Uterus (tissue), 3 donors: ENCODE measurements at regions not wholly inside any gene's neighbourhood (a gene's known extent, or its start where the extent isn't known, plus 50 kb on each side); places are given as distances from the start of the nearest gene placed in this dataset.
A peak's percentile ranks its signal among the peaks of the same experiment; 100 is the strongest.

Experiments
- DNase-seq, 2 donors: peaks; one replicate each; pipeline ENCODE4 v3.0.0-alpha.2; 2019 to 2020
- H3K27ac ChIP-seq, 2 donors: fragments of 200-600 bp; sonication (generic); 1 replicate in 1 of 2; 2 replicates in 1 of 2; pipeline ENCODE4 v1.5.1; 2016 to 2018
- H3K27me3 ChIP-seq, 2 donors: fragments of 200-600 bp; sonication (generic); one replicate each; pipeline ENCODE4 v1.5.1; 2018 to 2019; ENCODE audit warnings: control low read depth in 1 of 2
- H3K36me3 ChIP-seq, 2 donors: fragments of 200-600 bp; sonication (generic); one replicate each; pipeline ENCODE4 v1.5.1; 2019; ENCODE audit warnings: control low read depth in 1 of 2
- H3K4me1 ChIP-seq, 2 donors: fragments of 200-600 bp; sonication (generic); one replicate each; pipeline ENCODE4 v1.5.1; 2018 to 2019; ENCODE audit warnings: control low read depth in 1 of 2
- H3K4me3 ChIP-seq, 2 donors: fragments of 200-600 bp; sonication (generic); 1 replicate in 1 of 2; 2 replicates in 1 of 2; pipeline ENCODE4 v1.5.1; 2018 to 2019; ENCODE audit warnings: mild to moderate bottlenecking in 1 of 2
- H3K9me3 ChIP-seq, 2 donors: fragments of 200-600 bp; sonication (generic); one replicate each; pipeline ENCODE4 v1.5.1; 2019; ENCODE audit warnings: control low read depth in 1 of 2
- CTCF ChIP-seq, 4 experiments: fragments of 200-600 bp in 2 of 4; fragments of 450-650 bp in 2 of 4; sonication (generic) in 2 of 4; IDR thresholded peaks; one replicate each; pipeline ENCODE4 v1.5.1; 2016 to 2019; ENCODE audit warnings: antibody characterized with exemption in 4 of 4, mild to moderate bottlenecking in 2 of 4, moderate library complexity in 1 of 4
- POLR2A ChIP-seq, 2 donors: fragments of 450-650 bp; IDR thresholded peaks; one replicate each; pipeline ENCODE4 v1.6.1; 2016; ENCODE audit warnings: antibody characterized with exemption in 2 of 2, mild to moderate bottlenecking in 1 of 2, moderate library complexity in 1 of 2
- intact Hi-C: fragments of 100-400 bp; cut with DNase I; formaldehyde crosslinking; loops from one replicate; pipeline ENCODE4 v1.15.1; 2023; ENCODE audit warnings: low total_unique reads
- donor health status: DM: yes; HTN: yes; CAD: no.

GRCh38 chr10:10617686-10618085 is 400.0 kb upstream of the CELF2 start:
- no peaks in the 10 kb centered on the region for H3K4me1 ChIP-seq

GRCh38 chr10:10618139-10618538 is 399.5 kb upstream of the CELF2 start:
- no peak overlapping the region for H3K4me3 ChIP-seq
- DNase-seq, result no peak
- intact Hi-C loops, result no loop called here
- no peaks in the 10 kb centered on the region for H3K27me3 ChIP-seq
- H3K27ac ChIP-seq, result no peak overlapping the region
- no peaks in the 10 kb centered on the region for H3K36me3 ChIP-seq
- H3K9me3 ChIP-seq, result no peaks in the 10 kb centered on the region
- H3K4me1 ChIP-seq, result no peaks in the 10 kb centered on the region
- TF ChIP-seq CTCF (IDR thresholded peaks at IDR 0.05) (no peak), POLR2A (IDR thresholded peaks at IDR 0.05) (no peak)

More at GRCh38 chr10:10617686-10618085, 400.0 kb upstream of the CELF2 start:
- Histone ChIP-seq H3K27me3 (no peaks in the 10 kb centered on the region), H3K9me3 (no peaks in the 10 kb centered on the region), H3K27ac (no peak overlapping the region), H3K4me3 (no peak overlapping the region), H3K36me3 (no peaks in the 10 kb centered on the region)
- no peak for DNase-seq
- intact Hi-C loops, result no loop called here
- TF ChIP-seq CTCF (IDR thresholded peaks at IDR 0.05) (no peak), POLR2A (IDR thresholded peaks at IDR 0.05) (no peak)

GRCh38 chr10:10623958-10624566 is 393.6 kb upstream of the CELF2 start:
- TF ChIP-seq POLR2A (IDR thresholded peaks at IDR 0.05) (no peak), CTCF (IDR thresholded peaks at IDR 0.05) (no peak)
- H3K9me3 ChIP-seq, result no peaks in the 10 kb centered on the region
- H3K4me1 ChIP-seq, result no peaks in the 10 kb centered on the region
- peak overlapping the region; percentile 30 to 49 for H3K27ac ChIP-seq
- no peak for DNase-seq
- no peaks in the 10 kb centered on the region for H3K27me3 ChIP-seq
- intact Hi-C loops, result no loop called here
- no peak overlapping the region for H3K4me3 ChIP-seq
- no peaks in the 10 kb centered on the region for H3K36me3 ChIP-seq

- no peak for DNase-seq
- intact Hi-C loops, result no loop called here
- no peaks in the 10 kb centered on the region for H3K36me3 ChIP-seq
- no peaks in the 10 kb centered on the region for H3K4me1 ChIP-seq
- TF ChIP-seq POLR2A (IDR thresholded peaks at IDR 0.05) (no peak), CTCF (IDR thresholded peaks at IDR 0.05) (no peak)
- H3K27ac ChIP-seq, result peak overlapping the region; percentile 30 to 49
- H3K4me3 ChIP-seq, result no peak overlapping the region
- no peaks in the 10 kb centered on the region for H3K9me3 ChIP-seq
- no peaks in the 10 kb centered on the region for H3K27me3 ChIP-seq
Measured at GRCh38 chr10:10624567-10624962, 393.1 kb upstream of the CELF2 start.

- no peak overlapping the region for H3K4me3 ChIP-seq
- H3K36me3 ChIP-seq, result no peaks in the 10 kb centered on the region
- H3K27ac ChIP-seq, result no peak overlapping the region
- no peaks in the 10 kb centered on the region for H3K27me3 ChIP-seq
- intact Hi-C loops, result no loop called here
- no peak for DNase-seq
- H3K9me3 ChIP-seq, result no peaks in the 10 kb centered on the region
- H3K4me1 ChIP-seq, result no peaks in the 10 kb centered on the region
- no peak for TF ChIP-seq CTCF (IDR thresholded peaks at IDR 0.05)
- no peak for TF ChIP-seq POLR2A (IDR thresholded peaks at IDR 0.05)
Measured at GRCh38 chr10:10625491-10625890, 392.2 kb upstream of the CELF2 start.
